GM23248 (cell line): ENCODE measurements at regions not wholly inside any gene's neighbourhood (a gene's known extent, or its start where the extent isn't known, plus 50 kb on each side); places are given as distances from the start of the nearest gene placed in this dataset.
A peak's percentile ranks its signal among the peaks of the same experiment; 100 is the strongest.

Source experiments
- DNase-seq: peaks from one replicate; pipeline ENCODE4 v3.0.0-alpha.2; 2015
- H2AFZ ChIP-seq: fragments of 200-600 bp; sonication (generic); 2 replicates; pipeline ENCODE4 v1.6.1; 2016; ENCODE audit warnings: antibody characterized with exemption
- H3F3A ChIP-seq: fragments of 200-600 bp; sonication (generic); 2 replicates; pipeline ENCODE4 v1.6.1; 2016; ENCODE audit warnings: mild to moderate bottlenecking, antibody characterized with exemption, mixed run types; ENCODE audit not compliant: insufficient read depth
- H3K27ac ChIP-seq: fragments of 200-600 bp; sonication (generic); 2 replicates; pipeline ENCODE4 v1.5.1; 2016; ENCODE audit warnings: mild to moderate bottlenecking
- H3K27me3 ChIP-seq: fragments of 200-600 bp; sonication (generic); replicated peaks from 2 replicates; pipeline ENCODE4 v1.6.1; 2016; ENCODE audit warnings: mild to moderate bottlenecking; ENCODE audit not compliant: insufficient read depth
- H3K36me3 ChIP-seq: fragments of 200-600 bp; sonication (generic); 2 replicates; pipeline ENCODE4 v1.6.1; 2016; ENCODE audit warnings: low read depth, mild to moderate bottlenecking
- H3K4me1 ChIP-seq: fragments of 200-600 bp; sonication (generic); 2 replicates; pipeline ENCODE4 v1.6.1; 2016; ENCODE audit warnings: mild to moderate bottlenecking; ENCODE audit not compliant: insufficient read depth
- H3K4me2 ChIP-seq: fragments of 200-600 bp; sonication (generic); one replicate; pipeline ENCODE4 v1.6.1; 2016; ENCODE audit warnings: mild to moderate bottlenecking; ENCODE audit not compliant: unreplicated experiment
- H3K4me3 ChIP-seq: fragments of 200-600 bp; sonication (generic); 2 replicates; pipeline ENCODE4 v1.5.1; 2016; ENCODE audit warnings: mild to moderate bottlenecking
- H3K79me2 ChIP-seq: fragments of 200-600 bp; sonication (generic); 2 replicates; pipeline ENCODE4 v1.6.1; 2016; ENCODE audit warnings: mild to moderate bottlenecking; ENCODE audit not compliant: insufficient read depth
- H3K9ac ChIP-seq: fragments of 200-600 bp; sonication (generic); 2 replicates; pipeline ENCODE4 v1.6.1; 2016; ENCODE audit warnings: mild to moderate bottlenecking
- H3K9me2 ChIP-seq: fragments of 200-600 bp; sonication (generic); 2 replicates; pipeline ENCODE4 v1.6.1; 2016; ENCODE audit warnings: mixed run types, mild to moderate bottlenecking, moderate library complexity; ENCODE audit not compliant: insufficient read depth
- H3K9me3 ChIP-seq: fragments of 200-600 bp; sonication (generic); one replicate; pipeline ENCODE4 v1.6.1; 2017; ENCODE audit warnings: low read depth
- H4K20me1 ChIP-seq: fragments of 200-600 bp; sonication (generic); 2 replicates; pipeline ENCODE4 v1.6.0; 2016; ENCODE audit not compliant: insufficient read depth
- EZH2 ChIP-seq: fragments of 200-600 bp; sonication (generic); IDR thresholded peaks from 2 replicates; pipeline ENCODE4 v1.6.1; 2018; ENCODE audit warnings: antibody characterized with exemption, mild to moderate bottlenecking; ENCODE audit not compliant: insufficient read depth, poor library complexity, severe bottlenecking
- EZH2phosphoT487 ChIP-seq: fragments of 200-600 bp; sonication (generic); IDR thresholded peaks from 2 replicates; pipeline ENCODE4 v1.6.1; 2018; ENCODE audit warnings: antibody characterized with exemption, moderate library complexity, mild to moderate bottlenecking, low read depth; ENCODE audit not compliant: insufficient read depth
- WGBS, 2 experiments: methylation state at CpG; one replicate each; pipeline ENCODE4 v1.1.6; 2015 to 2017; ENCODE audit warnings: low lambda C conversion rate in 2 of 2, low coverage in 1 of 2; ENCODE audit errors: missing lambda C conversion rate in 2 of 2; 5-methylcytosine and 5-hydroxymethylcytosine counted together
- in situ Hi-C: fragments of 300-500 bp; cut with MboI; formaldehyde crosslinking; loops from 2 replicates; pipeline ENCODE4 v1.15.0; 2020

DNA sequence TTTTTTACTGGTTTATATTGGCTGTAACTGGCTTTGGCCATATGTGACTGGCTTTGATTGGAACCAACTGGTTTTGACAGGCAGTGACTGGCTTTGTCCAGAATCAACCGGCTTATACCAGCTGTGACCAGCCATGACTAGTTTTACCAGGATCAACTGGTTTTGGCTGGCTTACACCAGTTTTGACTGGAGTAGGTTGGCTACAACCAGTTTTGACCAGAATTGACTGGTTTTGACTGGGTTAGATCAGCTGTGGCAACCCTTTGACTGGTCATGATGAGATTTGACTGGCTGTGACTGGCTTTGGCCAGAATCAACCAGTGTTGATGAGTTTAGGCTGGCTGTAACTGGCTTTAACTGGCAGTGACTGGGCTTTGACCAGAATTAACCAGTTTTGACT, 169.2 kb upstream of the AMOT start:
- Histone ChIP-seq H3F3A (no peaks in the 10 kb centered on the region), H3K4me1 (no peaks in the 10 kb centered on the region), H3K27me3 (no peaks in the 10 kb centered on the region), H3K79me2 (no peaks in the 10 kb centered on the region), H3K9me3 (no peaks in the 10 kb centered on the region), H3K9me2 (no peaks in the 10 kb centered on the region), H3K9ac (no peak overlapping the region), H2AFZ (no peak overlapping the region), H3K4me2 (no peak overlapping the region), H3K36me3 (no peaks in the 10 kb centered on the region), H3K4me3 (no peak overlapping the region), H4K20me1 (no peaks in the 10 kb centered on the region), H3K27ac (no peak overlapping the region)
- no peak for DNase-seq
- no peak for TF ChIP-seq EZH2phosphoT487
- TF ChIP-seq EZH2, result no peak
- 73 to 80% methylated on average over 1 of the region's 1 CpG for WGBS, 2 experiments
- in situ Hi-C loops, result no loop called here

DNA sequence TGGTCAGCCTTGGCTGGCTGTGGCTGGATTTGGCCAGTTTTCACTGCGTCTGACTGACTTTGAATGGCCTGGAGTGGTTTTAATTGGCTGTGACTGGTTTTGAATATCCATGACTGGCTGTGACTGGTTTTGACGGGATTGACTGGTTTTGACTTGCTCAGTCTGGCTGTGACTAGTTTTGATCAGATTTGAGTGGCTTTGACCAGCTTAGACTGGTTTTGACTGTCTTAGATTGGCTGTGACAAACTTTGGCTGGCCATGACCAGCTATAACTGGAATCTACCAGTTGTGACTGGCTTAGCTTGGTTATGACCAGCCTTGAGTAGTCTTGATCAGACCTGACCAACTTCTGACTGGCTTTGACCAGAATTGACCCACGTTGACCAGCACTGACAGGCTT, 168.4 kb upstream of the AMOT start:
- no peak overlapping the region for H3K4me3 ChIP-seq
- no peaks in the 10 kb centered on the region for H3K4me1 ChIP-seq
- no peaks in the 10 kb centered on the region for H3F3A ChIP-seq
- WGBS, 2 experiments, result 12 to 18% methylated on average over 3 of the region's 3 CpGs
- no peaks in the 10 kb centered on the region for H3K79me2 ChIP-seq
- no peak overlapping the region for H3K4me2 ChIP-seq
- H3K27me3 ChIP-seq, result no peaks in the 10 kb centered on the region
- no peak overlapping the region for H2AFZ ChIP-seq
- H4K20me1 ChIP-seq, result no peaks in the 10 kb centered on the region
- in situ Hi-C loops, result no loop called here
- H3K9ac ChIP-seq, result no peak overlapping the region
- H3K9me3 ChIP-seq, result no peaks in the 10 kb centered on the region
- no peak for TF ChIP-seq EZH2phosphoT487
- TF ChIP-seq EZH2, result no peak
- no peaks in the 10 kb centered on the region for H3K36me3 ChIP-seq
- H3K27ac ChIP-seq, result no peak overlapping the region
- no peak for DNase-seq
- H3K9me2 ChIP-seq, result no peaks in the 10 kb centered on the region

GRCh38 chrX:113001836-113002235, 161.2 kb upstream of the AMOT start:
- no peaks in the 10 kb centered on the region for H3K27me3 ChIP-seq
- H3K4me2 ChIP-seq, result no peak overlapping the region
- H3F3A ChIP-seq, result no peaks in the 10 kb centered on the region
- no peaks in the 10 kb centered on the region for H3K79me2 ChIP-seq
- H3K27ac ChIP-seq, result no peak overlapping the region
- no peaks in the 10 kb centered on the region for H3K4me1 ChIP-seq
- DNase-seq, result peak; percentile 10
- TF ChIP-seq EZH2phosphoT487 (no peak), EZH2 (no peak)
- no peaks in the 10 kb centered on the region for H3K9me2 ChIP-seq
- H4K20me1 ChIP-seq, result no peaks in the 10 kb centered on the region
- no peaks in the 10 kb centered on the region for H3K9me3 ChIP-seq
- WGBS, 2 experiments, result 63 to 65% methylated on average over 6 of the region's 6 CpGs
- in situ Hi-C loops, result no loop called here
- no peaks in the 10 kb centered on the region for H3K36me3 ChIP-seq
- H3K4me3 ChIP-seq, result no peak overlapping the region
- no peak overlapping the region for H3K9ac ChIP-seq
- no peak overlapping the region for H2AFZ ChIP-seq

DNA sequence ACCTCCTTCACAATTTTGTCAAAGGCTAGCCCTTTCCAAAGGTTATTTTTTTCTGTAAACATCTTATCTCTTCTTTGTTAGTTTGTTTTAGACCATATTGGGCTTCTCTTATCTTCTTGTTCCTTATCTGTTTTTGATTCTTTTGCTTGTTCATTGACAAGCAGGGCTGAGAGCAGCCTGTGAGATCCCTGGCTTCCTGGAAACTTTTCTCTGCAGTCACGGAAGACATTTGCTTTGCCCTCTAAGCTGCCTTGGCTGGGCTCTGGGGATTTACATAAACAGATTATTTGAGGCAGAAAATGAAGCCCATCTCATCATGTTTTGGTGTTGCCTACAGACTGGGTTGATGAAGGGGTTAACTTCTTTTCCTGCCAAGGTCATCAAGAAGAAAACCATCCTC, 157.4 kb upstream of the AMOT start:
- no peak overlapping the region for H3K4me2 ChIP-seq
- in situ Hi-C loops, result no loop called here
- H3K4me1 ChIP-seq, result no peaks in the 10 kb centered on the region
- no peaks in the 10 kb centered on the region for H3K9me2 ChIP-seq
- no peaks in the 10 kb centered on the region for H3K27me3 ChIP-seq
- H3K9me3 ChIP-seq, result no peaks in the 10 kb centered on the region
- no peaks in the 10 kb centered on the region for H4K20me1 ChIP-seq
- no peak for DNase-seq
- H3K9ac ChIP-seq, result no peak overlapping the region
- H2AFZ ChIP-seq, result no peak overlapping the region
- H3K36me3 ChIP-seq, result no peaks in the 10 kb centered on the region
- WGBS, 2 experiments, result 13 to 54% methylated on average over 1 of the region's 1 CpG
- TF ChIP-seq EZH2phosphoT487, result no peak
- no peak for TF ChIP-seq EZH2
- no peaks in the 10 kb centered on the region for H3F3A ChIP-seq
- H3K27ac ChIP-seq, result no peak overlapping the region
- H3K79me2 ChIP-seq, result no peaks in the 10 kb centered on the region
- no peak overlapping the region for H3K4me3 ChIP-seq

DNA sequence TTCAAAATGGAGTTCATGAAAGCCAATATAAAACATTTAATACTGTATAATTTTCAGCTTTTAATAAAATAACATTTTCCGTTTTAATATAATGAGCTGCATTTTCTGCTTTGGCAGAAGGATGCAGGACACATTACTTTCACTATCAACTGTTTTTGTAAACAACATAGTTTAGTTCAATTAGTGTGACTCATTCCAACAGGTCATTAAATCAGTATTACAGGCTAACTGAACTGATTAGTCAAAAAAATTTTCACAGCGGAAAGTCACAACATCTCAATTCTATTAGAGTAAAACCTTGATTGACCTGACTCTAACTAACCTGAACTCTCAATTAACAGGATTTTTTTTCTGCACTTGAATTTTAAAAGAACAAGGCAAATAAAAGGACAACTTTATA, 151.2 kb upstream of the AMOT start:
- 5 to 16% methylated on average over 2 of the region's 2 CpGs for WGBS, 2 experiments
- no peaks in the 10 kb centered on the region for H3K27me3 ChIP-seq

More for the DNA sequence above, 151.2 kb upstream of the AMOT start:
- no peak for DNase-seq
- no peaks in the 10 kb centered on the region for H3K79me2 ChIP-seq
- no peaks in the 10 kb centered on the region for H3K9me3 ChIP-seq
- TF ChIP-seq EZH2, result no peak
- no peak for TF ChIP-seq EZH2phosphoT487
- H3F3A ChIP-seq, result no peaks in the 10 kb centered on the region
- no peaks in the 10 kb centered on the region for H3K4me1 ChIP-seq
- H3K4me3 ChIP-seq, result no peak overlapping the region
- H2AFZ ChIP-seq, result no peak overlapping the region
- no peak overlapping the region for H3K4me2 ChIP-seq
- in situ Hi-C loops, result no loop called here
- H3K9ac ChIP-seq, result no peak overlapping the region
- H3K27ac ChIP-seq, result no peak overlapping the region
- no peaks in the 10 kb centered on the region for H3K9me2 ChIP-seq
- H4K20me1 ChIP-seq, result no peaks in the 10 kb centered on the region
- no peaks in the 10 kb centered on the region for H3K36me3 ChIP-seq
